ENCODE measurements at regions not wholly inside any gene's neighbourhood (a gene's known extent, or its start where the extent isn't known, plus 50 kb on each side); places are given as distances from the start of the nearest gene placed in this dataset.
A peak's percentile ranks its signal among the peaks of the same experiment; 100 is the strongest.

- H2BK120ac ChIP-seq (ENCODE audit: low read depth, low read length) = no peak overlapping the region
- H3K36me3 ChIP-seq (replicated peaks in 1 of 2; ENCODE audit: control insufficient read depth in 2 of 2, insufficient read depth in 2 of 2, low read length in 2 of 2) = no peaks in the 10 kb centered on the region
- H2BK5ac ChIP-seq (ENCODE audit: low read length) = no peak overlapping the region
- no peak overlapping the region for H3K4me3 ChIP-seq (ENCODE audit: low read length in 2 of 2)
- H3K4me1 ChIP-seq (ENCODE audit: control insufficient read depth in 2 of 2, insufficient read depth in 1 of 2, low read depth in 1 of 2, low read length in 2 of 2) = peaks cover 7 to 10% of the 10 kb centered on the region in 2 donors
- no peaks in the 10 kb centered on the region for H3K79me1 ChIP-seq (ENCODE audit: low read depth, low read length)
- WGBS, 2 donors (ENCODE audit: extremely low coverage in 2 of 2, insufficient read length in 2 of 2, insufficient replicate concordance in 1 of 2) = no CpG with 5 or more reads among the region's 3 CpGs
- H2AK5ac ChIP-seq (ENCODE audit: low read depth, low read length) = no peak overlapping the region
- H3K27ac ChIP-seq (replicated peaks; ENCODE audit: low read length) = no peak overlapping the region
- peak overlapping the region; percentile 44 for H3K18ac ChIP-seq (ENCODE audit: low read length)
- no peak for DNase-seq (ENCODE audit: low spot score)
- H4K91ac ChIP-seq (ENCODE audit: low read depth, low read length, poor library complexity) = no peak overlapping the region
- no peak overlapping the region for H2BK15ac ChIP-seq (ENCODE audit: low read length)
- H4K8ac ChIP-seq (ENCODE audit: low read depth, low read length) = no peak overlapping the region
- no peak overlapping the region for H3K14ac ChIP-seq (ENCODE audit: low read length)
- H3K23ac ChIP-seq (ENCODE audit: low read depth, low read length, poor library complexity) = no peak overlapping the region
- H2AFZ ChIP-seq (ENCODE audit: low read length) = no peak overlapping the region
- H3K9ac ChIP-seq (ENCODE audit: low read depth, low read length, poor library complexity) = no peak overlapping the region
- H2BK12ac ChIP-seq (ENCODE audit: low read length) = no peak overlapping the region
- no peak overlapping the region for H3K4ac ChIP-seq (ENCODE audit: low read length)
- H3K9me3 ChIP-seq (replicated peaks in 1 of 2; ENCODE audit: control insufficient read depth in 2 of 2, insufficient read depth in 1 of 2, low read depth in 1 of 2, low read length in 2 of 2) = peaks cover 0 to 2% of the 10 kb centered on the region in 2 donors
- H3K27me3 ChIP-seq (ENCODE audit: control insufficient read depth in 3 of 3, insufficient read depth in 3 of 3, low read depth in 1 of 3, low read length in 3 of 3) = no peaks in the 10 kb centered on the region
- no peak overlapping the region for H3K4me2 ChIP-seq (ENCODE audit: insufficient read depth, low read length, poor library complexity, severe bottlenecking)
Observed at GRCh38 chr9:86856259-86856658, 91.0 kb downstream of the GAS1 start.

GRCh38 chr9:86854898-86855523 lies 92.3 kb downstream of the GAS1 start:
- Histone ChIP-seq H3K4me3 (ENCODE audit: low read length in 2 of 2) (no peak overlapping the region), H3K4me2 (ENCODE audit: insufficient read depth, low read length, poor library complexity, severe bottlenecking) (no peak overlapping the region), H2BK120ac (ENCODE audit: low read depth, low read length) (no peak overlapping the region), H3K9me3 (replicated peaks in 1 of 2; ENCODE audit: control insufficient read depth in 2 of 2, insufficient read depth in 1 of 2, low read depth in 1 of 2, low read length in 2 of 2) (peaks cover 0 to 2% of the 10 kb centered on the region in 2 donors), H3K27ac (replicated peaks; ENCODE audit: low read length) (peak overlapping the region; percentile 83), H3K18ac (ENCODE audit: low read length) (no peak overlapping the region), H3K9ac (ENCODE audit: low read depth, low read length, poor library complexity) (no peak overlapping the region), H3K14ac (ENCODE audit: low read length) (no peak overlapping the region), H2BK12ac (ENCODE audit: low read length) (no peak overlapping the region), H3K36me3 (replicated peaks in 1 of 2; ENCODE audit: control insufficient read depth in 2 of 2, insufficient read depth in 2 of 2, low read length in 2 of 2) (no peaks in the 10 kb centered on the region), H4K8ac (ENCODE audit: low read depth, low read length) (no peak overlapping the region), H2AK5ac (ENCODE audit: low read depth, low read length) (no peak overlapping the region), H4K91ac (ENCODE audit: low read depth, low read length, poor library complexity) (no peak overlapping the region), H3K4ac (ENCODE audit: low read length) (no peak overlapping the region), H2AFZ (ENCODE audit: low read length) (no peak overlapping the region), H3K27me3 (ENCODE audit: control insufficient read depth in 3 of 3, insufficient read depth in 3 of 3, low read depth in 1 of 3, low read length in 3 of 3) (no peaks in the 10 kb centered on the region), H3K4me1 (ENCODE audit: control insufficient read depth in 2 of 2, insufficient read depth in 1 of 2, low read depth in 1 of 2, low read length in 2 of 2) (peaks cover 7 to 10% of the 10 kb centered on the region in 2 donors), H3K79me1 (ENCODE audit: low read depth, low read length) (no peaks in the 10 kb centered on the region), H2BK15ac (ENCODE audit: low read length) (no peak overlapping the region), H3K23ac (ENCODE audit: low read depth, low read length, poor library complexity) (no peak overlapping the region), H2BK5ac (ENCODE audit: low read length) (no peak overlapping the region)
- peak; percentile 87 for DNase-seq (ENCODE audit: low spot score)
- no CpG with 5 or more reads among the region's 5 CpGs for WGBS, 2 donors (ENCODE audit: extremely low coverage in 2 of 2, insufficient read length in 2 of 2, insufficient replicate concordance in 1 of 2)

- Histone ChIP-seq H4K91ac (ENCODE audit: low read depth, low read length, poor library complexity) (no peak overlapping the region), H3K9ac (ENCODE audit: low read depth, low read length, poor library complexity) (no peak overlapping the region), H3K4me3 (ENCODE audit: low read length in 2 of 2) (no peak overlapping the region), H3K23ac (ENCODE audit: low read depth, low read length, poor library complexity) (no peak overlapping the region), H2BK15ac (ENCODE audit: low read length) (no peak overlapping the region), H3K4me2 (ENCODE audit: insufficient read depth, low read length, poor library complexity, severe bottlenecking) (no peak overlapping the region), H3K36me3 (replicated peaks in 1 of 2; ENCODE audit: control insufficient read depth in 2 of 2, insufficient read depth in 2 of 2, low read length in 2 of 2) (no peaks in the 10 kb centered on the region), H3K79me1 (ENCODE audit: low read depth, low read length) (no peaks in the 10 kb centered on the region), H3K4ac (ENCODE audit: low read length) (no peak overlapping the region), H2AFZ (ENCODE audit: low read length) (no peak overlapping the region), H2BK5ac (ENCODE audit: low read length) (no peak overlapping the region), H3K27me3 (ENCODE audit: control insufficient read depth in 3 of 3, insufficient read depth in 3 of 3, low read depth in 1 of 3, low read length in 3 of 3) (no peaks in the 10 kb centered on the region), H3K27ac (replicated peaks; ENCODE audit: low read length) (no peak overlapping the region), H3K14ac (ENCODE audit: low read length) (no peak overlapping the region), H3K18ac (ENCODE audit: low read length) (no peak overlapping the region), H2AK5ac (ENCODE audit: low read depth, low read length) (no peak overlapping the region), H3K9me3 (replicated peaks in 1 of 2; ENCODE audit: control insufficient read depth in 2 of 2, insufficient read depth in 1 of 2, low read depth in 1 of 2, low read length in 2 of 2) (no peaks in the 10 kb centered on the region), H2BK120ac (ENCODE audit: low read depth, low read length) (no peak overlapping the region), H3K4me1 (ENCODE audit: control insufficient read depth in 2 of 2, insufficient read depth in 1 of 2, low read depth in 1 of 2, low read length in 2 of 2) (no peaks in the 10 kb centered on the region), H2BK12ac (ENCODE audit: low read length) (no peak overlapping the region), H4K8ac (ENCODE audit: low read depth, low read length) (no peak overlapping the region)
- no peak for DNase-seq (ENCODE audit: low spot score)
- WGBS, 2 donors (ENCODE audit: extremely low coverage in 2 of 2, insufficient read length in 2 of 2, insufficient replicate concordance in 1 of 2) = no CpG with 5 or more reads among the region's 5 CpGs
Observed at GRCh38 chr9:86846656-86847055, 100.7 kb downstream of the GAS1 start.

- Histone ChIP-seq H4K91ac (ENCODE audit: low read depth, low read length, poor library complexity) (no peak overlapping the region), H2BK12ac (ENCODE audit: low read length) (no peak overlapping the region), H2AFZ (ENCODE audit: low read length) (no peak overlapping the region), H3K4me3 (ENCODE audit: low read length in 2 of 2) (no peak overlapping the region), H3K18ac (ENCODE audit: low read length) (no peak overlapping the region), H3K36me3 (replicated peaks in 1 of 2; ENCODE audit: control insufficient read depth in 2 of 2, insufficient read depth in 2 of 2, low read length in 2 of 2) (no peaks in the 10 kb centered on the region), H3K9ac (ENCODE audit: low read depth, low read length, poor library complexity) (no peak overlapping the region), H2BK5ac (ENCODE audit: low read length) (no peak overlapping the region), H2BK15ac (ENCODE audit: low read length) (no peak overlapping the region), H3K4me1 (ENCODE audit: control insufficient read depth in 2 of 2, insufficient read depth in 1 of 2, low read depth in 1 of 2, low read length in 2 of 2) (no peaks in the 10 kb centered on the region), H3K79me1 (ENCODE audit: low read depth, low read length) (no peaks in the 10 kb centered on the region), H2AK5ac (ENCODE audit: low read depth, low read length) (no peak overlapping the region), H3K14ac (ENCODE audit: low read length) (no peak overlapping the region), H3K9me3 (replicated peaks in 1 of 2; ENCODE audit: control insufficient read depth in 2 of 2, insufficient read depth in 1 of 2, low read depth in 1 of 2, low read length in 2 of 2) (no peaks in the 10 kb centered on the region), H4K8ac (ENCODE audit: low read depth, low read length) (no peak overlapping the region), H3K27ac (replicated peaks; ENCODE audit: low read length) (no peak overlapping the region), H3K27me3 (ENCODE audit: control insufficient read depth in 3 of 3, insufficient read depth in 3 of 3, low read depth in 1 of 3, low read length in 3 of 3) (no peaks in the 10 kb centered on the region), H3K23ac (ENCODE audit: low read depth, low read length, poor library complexity) (no peak overlapping the region), H3K4me2 (ENCODE audit: insufficient read depth, low read length, poor library complexity, severe bottlenecking) (no peak overlapping the region), H3K4ac (ENCODE audit: low read length) (no peak overlapping the region), H2BK120ac (ENCODE audit: low read depth, low read length) (no peak overlapping the region)
- no CpG with 5 or more reads among the region's 1 CpG for WGBS, 2 donors (ENCODE audit: extremely low coverage in 2 of 2, insufficient read length in 2 of 2, insufficient replicate concordance in 1 of 2)
- no peak for DNase-seq (ENCODE audit: low spot score)
Observed at GRCh38 chr9:86843206-86843605, 104.1 kb downstream of the GAS1 start.

All from neuronal stem cell (in vitro differentiated cells).